ENCODE measurements at regions not wholly inside any gene's neighbourhood (a gene's known extent, or its start where the extent isn't known, plus 50 kb on each side); places are given as distances from the start of the nearest gene placed in this dataset.

DNA sequence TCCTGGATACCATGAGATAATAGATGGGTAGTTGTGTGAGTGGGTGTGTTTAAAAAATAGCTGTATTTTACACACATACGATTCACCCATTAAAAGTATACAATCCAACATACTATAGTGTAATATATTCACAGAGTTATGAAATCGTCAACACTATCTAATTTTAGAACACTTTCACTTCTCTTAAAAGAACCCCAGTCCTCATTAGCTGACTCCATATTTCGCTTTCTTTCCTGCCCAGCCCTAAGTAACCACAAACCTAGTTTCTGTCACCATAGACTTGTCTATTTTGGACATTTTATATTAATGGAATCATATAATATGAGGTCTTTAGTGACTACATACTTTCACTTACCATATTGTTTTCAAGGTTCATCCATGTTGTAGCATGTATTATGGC lies 63.8 kb upstream of the S1PR3 start:
- TF ChIP-seq POLR2A (IDR thresholded peaks at IDR 0.05; ENCODE audit: low read depth, low read length) (no peak), RFX5 (IDR thresholded peaks at IDR 0.05; ENCODE audit: low read depth, low read length) (no peak), MEF2A (IDR thresholded peaks at IDR 0.05; ENCODE audit: insufficient read depth, low read depth, low read length) (peak; percentile 76), EZH2 (IDR thresholded peaks at IDR 0.05; ENCODE audit: borderline replicate concordance, control insufficient read depth, low read depth, low read length) (no peak), MXI1 (IDR thresholded peaks at IDR 0.05; ENCODE audit: low read depth, low read length) (no peak), TCF3 (IDR thresholded peaks at IDR 0.05; ENCODE audit: borderline replicate concordance, insufficient read depth, low read depth, low read length) (no peak), ESRRA (IDR thresholded peaks at IDR 0.05; ENCODE audit: low read length) (no peak), RAD51 (IDR thresholded peaks at IDR 0.05) (no peak), IKZF1 (conservative IDR thresholded peaks at IDR 0.05) (no peak)
- TF ChIP-seq, protein P1, sequence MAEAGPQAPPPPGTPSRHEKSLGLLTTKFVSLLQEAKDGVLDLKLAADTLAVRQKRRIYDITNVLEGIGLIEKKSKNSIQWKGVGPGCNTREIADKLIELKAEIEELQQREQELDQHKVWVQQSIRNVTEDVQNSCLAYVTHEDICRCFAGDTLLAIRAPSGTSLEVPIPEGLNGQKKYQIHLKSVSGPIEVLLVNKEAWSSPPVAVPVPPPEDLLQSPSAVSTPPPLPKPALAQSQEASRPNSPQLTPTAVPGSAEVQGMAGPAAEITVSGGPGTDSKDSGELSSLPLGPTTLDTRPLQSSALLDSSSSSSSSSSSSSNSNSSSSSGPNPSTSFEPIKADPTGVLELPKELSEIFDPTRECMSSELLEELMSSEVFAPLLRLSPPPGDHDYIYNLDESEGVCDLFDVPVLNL (IDR thresholded peaks at IDR 0.05; ENCODE audit: low read depth, low read length) = no peak
- TF ChIP-seq, protein P2, sequence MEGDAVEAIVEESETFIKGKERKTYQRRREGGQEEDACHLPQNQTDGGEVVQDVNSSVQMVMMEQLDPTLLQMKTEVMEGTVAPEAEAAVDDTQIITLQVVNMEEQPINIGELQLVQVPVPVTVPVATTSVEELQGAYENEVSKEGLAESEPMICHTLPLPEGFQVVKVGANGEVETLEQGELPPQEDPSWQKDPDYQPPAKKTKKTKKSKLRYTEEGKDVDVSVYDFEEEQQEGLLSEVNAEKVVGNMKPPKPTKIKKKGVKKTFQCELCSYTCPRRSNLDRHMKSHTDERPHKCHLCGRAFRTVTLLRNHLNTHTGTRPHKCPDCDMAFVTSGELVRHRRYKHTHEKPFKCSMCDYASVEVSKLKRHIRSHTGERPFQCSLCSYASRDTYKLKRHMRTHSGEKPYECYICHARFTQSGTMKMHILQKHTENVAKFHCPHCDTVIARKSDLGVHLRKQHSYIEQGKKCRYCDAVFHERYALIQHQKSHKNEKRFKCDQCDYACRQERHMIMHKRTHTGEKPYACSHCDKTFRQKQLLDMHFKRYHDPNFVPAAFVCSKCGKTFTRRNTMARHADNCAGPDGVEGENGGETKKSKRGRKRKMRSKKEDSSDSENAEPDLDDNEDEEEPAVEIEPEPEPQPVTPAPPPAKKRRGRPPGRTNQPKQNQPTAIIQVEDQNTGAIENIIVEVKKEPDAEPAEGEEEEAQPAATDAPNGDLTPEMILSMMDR (IDR thresholded peaks at IDR 0.05 in 2 of 3, conservative IDR thresholded peaks at IDR 0.05 in 1 of 3; ENCODE audit: control insufficient read depth in 2 of 3, extremely low read depth in 1 of 3, insufficient read depth in 1 of 3, low read depth in 3 of 3, low read length in 3 of 3) = no peak
- TF ChIP-seq, protein P3, sequence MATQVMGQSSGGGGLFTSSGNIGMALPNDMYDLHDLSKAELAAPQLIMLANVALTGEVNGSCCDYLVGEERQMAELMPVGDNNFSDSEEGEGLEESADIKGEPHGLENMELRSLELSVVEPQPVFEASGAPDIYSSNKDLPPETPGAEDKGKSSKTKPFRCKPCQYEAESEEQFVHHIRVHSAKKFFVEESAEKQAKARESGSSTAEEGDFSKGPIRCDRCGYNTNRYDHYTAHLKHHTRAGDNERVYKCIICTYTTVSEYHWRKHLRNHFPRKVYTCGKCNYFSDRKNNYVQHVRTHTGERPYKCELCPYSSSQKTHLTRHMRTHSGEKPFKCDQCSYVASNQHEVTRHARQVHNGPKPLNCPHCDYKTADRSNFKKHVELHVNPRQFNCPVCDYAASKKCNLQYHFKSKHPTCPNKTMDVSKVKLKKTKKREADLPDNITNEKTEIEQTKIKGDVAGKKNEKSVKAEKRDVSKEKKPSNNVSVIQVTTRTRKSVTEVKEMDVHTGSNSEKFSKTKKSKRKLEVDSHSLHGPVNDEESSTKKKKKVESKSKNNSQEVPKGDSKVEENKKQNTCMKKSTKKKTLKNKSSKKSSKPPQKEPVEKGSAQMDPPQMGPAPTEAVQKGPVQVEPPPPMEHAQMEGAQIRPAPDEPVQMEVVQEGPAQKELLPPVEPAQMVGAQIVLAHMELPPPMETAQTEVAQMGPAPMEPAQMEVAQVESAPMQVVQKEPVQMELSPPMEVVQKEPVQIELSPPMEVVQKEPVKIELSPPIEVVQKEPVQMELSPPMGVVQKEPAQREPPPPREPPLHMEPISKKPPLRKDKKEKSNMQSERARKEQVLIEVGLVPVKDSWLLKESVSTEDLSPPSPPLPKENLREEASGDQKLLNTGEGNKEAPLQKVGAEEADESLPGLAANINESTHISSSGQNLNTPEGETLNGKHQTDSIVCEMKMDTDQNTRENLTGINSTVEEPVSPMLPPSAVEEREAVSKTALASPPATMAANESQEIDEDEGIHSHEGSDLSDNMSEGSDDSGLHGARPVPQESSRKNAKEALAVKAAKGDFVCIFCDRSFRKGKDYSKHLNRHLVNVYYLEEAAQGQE (IDR thresholded peaks at IDR 0.05; ENCODE audit: low read depth, low read length) = no peak
